Ascending aorta (tissue), 2 donors: ENCODE measurements at regions not wholly inside any gene's neighbourhood (a gene's known extent, or its start where the extent isn't known, plus 50 kb on each side); places are given as distances from the start of the nearest gene placed in this dataset.
"Not testable (repeated sequence)": the region's sequence is repeated elsewhere in the genome, so short reads cannot be mapped to it uniquely, and the experiment has no call there.

ENCODE experiments used
- DNase-seq, 2 donors: peaks; one replicate each; pipeline ENCODE4 v3.0.0-alpha.2; 2019; ENCODE audit warnings: low spot score in 2 of 2
- H3K27ac ChIP-seq, 2 donors: fragments of 200-600 bp; sonication (generic); one replicate each; pipeline ENCODE4 v1.5.1; 2016 to 2017; ENCODE audit warnings: mild to moderate bottlenecking in 1 of 2
- H3K27me3 ChIP-seq: fragments of 200-600 bp; sonication (generic); one replicate; pipeline ENCODE4 v1.5.1; 2017
- H3K36me3 ChIP-seq, 2 donors: fragments of 200-600 bp; sonication (generic); one replicate each; pipeline ENCODE4 v1.5.1; 2016
- H3K4me1 ChIP-seq, 2 donors: fragments of 200-600 bp; sonication (generic); one replicate each; pipeline ENCODE4 v1.5.1; 2016 to 2017; ENCODE audit warnings: mild to moderate bottlenecking in 1 of 2
- H3K4me3 ChIP-seq, 2 donors: fragments of 200-600 bp; sonication (generic); one replicate each; pipeline ENCODE4 v1.5.1; 2016 to 2017; ENCODE audit warnings: mild to moderate bottlenecking in 1 of 2
- H3K9me3 ChIP-seq, 2 donors: fragments of 200-600 bp; sonication (generic); one replicate each; pipeline ENCODE4 v1.5.1; 2016
- intact Hi-C: fragments of 100-400 bp; cut with DNase I; formaldehyde crosslinking; loops from one replicate; pipeline ENCODE4 v1.15.1; 2023
- TF ChIP-seq, protein P1 (sequence below), 3 experiments: fragments of 200-600 bp in 2 of 3; fragments of 450-650 bp in 1 of 3; sonication (generic) in 2 of 3; IDR thresholded peaks; one replicate each; pipeline ENCODE4 v1.5.1; 2016 to 2019; ENCODE audit warnings: antibody characterized with exemption in 3 of 3, mild to moderate bottlenecking in 1 of 3, moderate library complexity in 1 of 3

DNA sequence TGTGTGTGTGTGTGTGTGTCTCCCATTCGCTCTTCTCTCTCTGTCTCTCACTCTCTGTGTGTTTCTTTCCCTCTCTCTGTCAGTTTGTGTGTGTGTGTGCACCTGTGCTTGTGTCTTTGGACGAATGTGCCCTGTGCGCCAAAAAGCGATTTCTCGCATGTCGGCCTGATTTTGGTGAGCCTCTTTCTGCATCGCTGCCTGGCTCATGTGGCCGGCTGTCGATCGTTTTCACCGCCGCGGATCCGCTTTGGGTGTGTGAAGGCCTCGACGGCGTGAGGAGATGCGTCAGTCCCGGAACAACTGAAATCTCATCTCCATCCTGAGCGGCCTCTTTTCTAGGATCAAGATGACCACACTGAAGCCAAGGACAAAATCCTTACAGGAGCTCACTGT lies 609.0 kb downstream of the KCNJ18 start:
- no peaks in the 10 kb centered on the region for H3K9me3 ChIP-seq

DNA sequence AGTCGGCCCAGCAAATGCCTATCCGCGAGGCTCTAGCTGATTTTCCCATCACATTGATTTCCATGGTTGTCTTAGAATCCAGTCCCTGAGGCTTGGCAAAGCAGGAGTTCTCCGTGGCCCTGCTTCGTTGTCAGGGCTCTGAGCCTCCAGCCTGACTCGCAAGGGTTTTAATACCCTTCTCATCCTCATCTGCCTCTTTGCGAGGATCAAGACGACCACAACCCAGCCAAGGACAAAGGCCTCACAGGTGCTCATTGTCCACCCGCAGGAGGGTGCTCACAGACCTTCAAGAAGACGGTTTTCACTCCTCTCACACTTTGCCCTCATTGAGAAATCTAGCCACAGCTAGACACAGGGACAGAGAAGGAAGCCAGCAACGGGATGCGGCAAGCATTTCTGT lies 610.8 kb downstream of the KCNJ18 start:
- H3K4me1 ChIP-seq, result no peaks in the 10 kb centered on the region
- no peak overlapping the region for H3K27ac ChIP-seq
- H3K27me3 ChIP-seq, result no peaks in the 10 kb centered on the region
- H3K9me3 ChIP-seq, result no peaks in the 10 kb centered on the region
- H3K36me3 ChIP-seq, result no peaks in the 10 kb centered on the region
- intact Hi-C loops, result no loop called here
- TF ChIP-seq, protein P1, sequence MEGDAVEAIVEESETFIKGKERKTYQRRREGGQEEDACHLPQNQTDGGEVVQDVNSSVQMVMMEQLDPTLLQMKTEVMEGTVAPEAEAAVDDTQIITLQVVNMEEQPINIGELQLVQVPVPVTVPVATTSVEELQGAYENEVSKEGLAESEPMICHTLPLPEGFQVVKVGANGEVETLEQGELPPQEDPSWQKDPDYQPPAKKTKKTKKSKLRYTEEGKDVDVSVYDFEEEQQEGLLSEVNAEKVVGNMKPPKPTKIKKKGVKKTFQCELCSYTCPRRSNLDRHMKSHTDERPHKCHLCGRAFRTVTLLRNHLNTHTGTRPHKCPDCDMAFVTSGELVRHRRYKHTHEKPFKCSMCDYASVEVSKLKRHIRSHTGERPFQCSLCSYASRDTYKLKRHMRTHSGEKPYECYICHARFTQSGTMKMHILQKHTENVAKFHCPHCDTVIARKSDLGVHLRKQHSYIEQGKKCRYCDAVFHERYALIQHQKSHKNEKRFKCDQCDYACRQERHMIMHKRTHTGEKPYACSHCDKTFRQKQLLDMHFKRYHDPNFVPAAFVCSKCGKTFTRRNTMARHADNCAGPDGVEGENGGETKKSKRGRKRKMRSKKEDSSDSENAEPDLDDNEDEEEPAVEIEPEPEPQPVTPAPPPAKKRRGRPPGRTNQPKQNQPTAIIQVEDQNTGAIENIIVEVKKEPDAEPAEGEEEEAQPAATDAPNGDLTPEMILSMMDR (IDR thresholded peaks at IDR 0.05), result no peak
- no peak overlapping the region for H3K4me3 ChIP-seq
- DNase-seq, result no peak

More for the DNA sequence above, 609.0 kb downstream of the KCNJ18 start:
- Histone ChIP-seq H3K4me3 (no peak overlapping the region), H3K36me3 (no peaks in the 10 kb centered on the region), H3K4me1 (no peaks in the 10 kb centered on the region), H3K27ac (no peak overlapping the region), H3K27me3 (no peaks in the 10 kb centered on the region)
- TF ChIP-seq, protein P1 (IDR thresholded peaks at IDR 0.05), result no peak
- intact Hi-C loops, result no loop called here
- DNase-seq, result no peak

DNA sequence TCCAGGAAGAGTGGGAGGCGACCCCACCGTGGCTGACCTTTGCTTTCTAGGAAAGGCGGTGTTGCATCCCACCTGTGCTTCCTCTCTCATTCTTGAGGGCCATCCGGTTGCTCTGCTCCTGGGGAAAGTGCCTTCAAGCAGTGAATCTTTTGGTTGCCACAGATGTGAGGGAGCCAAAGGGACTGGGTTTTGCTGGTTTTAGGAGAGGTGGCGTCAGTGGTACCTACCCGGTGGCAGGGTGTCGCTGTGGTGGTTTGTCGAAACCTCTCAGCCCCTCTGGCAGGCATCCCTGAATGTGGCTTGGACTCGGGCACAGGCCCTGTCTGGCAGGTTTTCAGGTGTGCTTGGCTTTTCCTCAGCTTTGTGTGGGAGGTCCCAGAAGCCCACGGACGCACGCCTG lies 611.5 kb downstream of the KCNJ18 start:
- H3K9me3 ChIP-seq, result no peaks in the 10 kb centered on the region

DNA sequence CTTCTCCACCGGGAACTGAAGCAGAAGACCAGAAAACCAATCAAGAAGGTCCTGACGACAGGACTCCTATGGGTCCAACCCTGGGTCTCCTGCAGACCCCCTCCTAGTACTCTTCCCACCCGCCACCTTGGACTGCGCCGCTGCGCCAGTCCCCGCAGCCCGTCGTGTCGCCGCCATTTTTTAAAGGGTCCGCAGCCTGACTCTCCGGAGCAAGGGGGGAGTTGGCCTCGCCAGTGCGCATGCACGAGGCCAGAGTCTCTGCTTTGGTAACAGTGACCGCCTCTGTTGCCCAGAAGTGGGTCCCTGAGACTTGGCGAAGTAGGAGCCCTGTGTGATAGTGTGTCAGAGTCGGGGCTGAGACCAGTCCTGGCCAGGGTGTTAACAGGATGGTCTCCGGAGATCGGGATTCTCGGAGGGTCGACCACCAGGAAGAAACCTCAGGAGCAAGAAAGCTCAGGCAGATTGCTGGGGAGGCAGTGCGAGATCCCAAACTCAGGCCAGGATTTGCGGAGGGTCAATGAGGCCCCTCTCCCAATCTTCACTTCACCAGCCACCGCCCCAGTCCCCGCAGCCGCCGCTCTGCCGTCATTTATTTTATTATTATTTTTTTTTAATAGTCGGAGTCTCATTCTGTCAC lies 612.5 kb downstream of the KCNJ18 start:
- no peaks in the 10 kb centered on the region for H3K9me3 ChIP-seq
- H3K4me1 ChIP-seq, result no peaks in the 10 kb centered on the region
- intact Hi-C loops, result no loop called here
- no peaks in the 10 kb centered on the region for H3K27me3 ChIP-seq
- no peak for DNase-seq
- no peak overlapping the region for H3K4me3 ChIP-seq
- H3K27ac ChIP-seq, result no peak overlapping the region
- H3K36me3 ChIP-seq, result no peaks in the 10 kb centered on the region
- TF ChIP-seq, protein P1 (IDR thresholded peaks at IDR 0.05), result no peak

More for the DNA sequence above, 611.5 kb downstream of the KCNJ18 start:
- intact Hi-C loops, result no loop called here
- Histone ChIP-seq H3K4me1 (no peaks in the 10 kb centered on the region), H3K27me3 (no peaks in the 10 kb centered on the region), H3K36me3 (no peaks in the 10 kb centered on the region), H3K4me3 (no peak overlapping the region), H3K27ac (no peak overlapping the region)
- no peak for DNase-seq
- TF ChIP-seq, protein P1 (IDR thresholded peaks at IDR 0.05), result no peak

DNA sequence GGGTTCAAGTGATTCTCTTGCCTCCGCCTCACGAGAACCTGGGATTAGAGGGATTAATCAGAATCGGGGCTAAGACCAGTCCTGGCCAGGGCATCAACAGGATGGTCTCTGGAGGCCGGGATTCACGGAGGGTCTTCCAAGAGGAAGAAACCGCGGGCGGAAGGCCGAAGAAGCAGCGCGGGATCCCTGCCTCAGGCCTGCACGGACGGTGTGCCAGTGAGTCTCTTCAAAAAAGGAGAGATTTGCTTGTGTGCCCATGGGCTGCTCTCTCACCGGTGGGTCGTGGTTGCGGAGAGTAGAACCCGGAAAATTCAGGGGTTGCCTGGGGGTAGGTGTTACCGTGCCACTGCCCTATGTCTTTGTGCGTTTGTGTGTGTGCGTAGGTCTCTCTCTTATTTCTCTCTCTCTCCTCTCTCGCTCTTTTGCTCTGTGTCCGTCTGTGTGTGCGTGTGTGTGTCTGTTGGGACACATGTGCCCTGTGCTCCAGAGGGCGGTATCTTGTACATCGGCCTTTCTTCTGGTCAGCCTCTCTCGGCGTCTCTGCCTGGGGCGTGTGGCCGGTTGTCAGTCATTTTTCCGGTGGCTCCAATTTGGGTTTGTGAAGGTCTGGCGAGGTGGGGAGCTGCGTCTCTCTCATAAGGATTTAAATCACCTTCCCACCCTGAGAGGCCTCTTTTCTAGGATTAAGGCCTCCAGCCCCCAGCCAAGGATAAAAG lies 613.2 kb downstream of the KCNJ18 start:
- Histone ChIP-seq H3K4me1 (no peaks in the 10 kb centered on the region), H3K27me3 (no peaks in the 10 kb centered on the region), H3K9me3 (no peaks in the 10 kb centered on the region), H3K4me3 (no peak overlapping the region), H3K27ac (no peak overlapping the region), H3K36me3 (no peaks in the 10 kb centered on the region)
- TF ChIP-seq, protein P1 (IDR thresholded peaks at IDR 0.05), result no peak
- intact Hi-C loops, result no loop called here
- DNase-seq, result no peak

- intact Hi-C loops, H3K27ac ChIP-seq, H3K9me3 ChIP-seq, DNase-seq, H3K36me3 ChIP-seq, H3K4me3 ChIP-seq, H3K4me1 ChIP-seq, H3K27me3 ChIP-seq: not testable (repeated sequence)
Observed at GRCh38 chr17:22310292-22310691, 618.0 kb downstream of the KCNJ18 start.
